Loucy (cell line): ENCODE measurements at regions not wholly inside any gene's neighbourhood (a gene's known extent, or its start where the extent isn't known, plus 50 kb on each side); places are given as distances from the start of the nearest gene placed in this dataset.

Experiments
- H2AFZ ChIP-seq: fragments of 200-600 bp; sonication (generic); 2 replicates; pipeline ENCODE4 v1.6.0; 2016; ENCODE audit warnings: antibody characterized with exemption, mild to moderate bottlenecking, low read length, moderate library complexity
- H3F3A ChIP-seq: fragments of 200-600 bp; 2 replicates; pipeline ENCODE4 v1.6.0; 2016; ENCODE audit warnings: antibody characterized with exemption, low read depth, mild to moderate bottlenecking
- H3K27me3 ChIP-seq: fragments of 200-600 bp; sonication (generic); 2 replicates; pipeline ENCODE4 v1.6.1; 2014; ENCODE audit warnings: low read length, mild to moderate bottlenecking; ENCODE audit not compliant: insufficient read depth, poor library complexity, severe bottlenecking
- H3K36me3 ChIP-seq: fragments of 200-600 bp; sonication (generic); 2 replicates; pipeline ENCODE4 v1.6.1; 2016; ENCODE audit warnings: low read length; ENCODE audit not compliant: insufficient read depth
- H3K4me1 ChIP-seq: fragments of 200-600 bp; sonication (generic); 2 replicates; pipeline ENCODE4 v1.5.1; 2014; ENCODE audit warnings: low read length, mild to moderate bottlenecking; ENCODE audit not compliant: insufficient read depth, poor library complexity, severe bottlenecking
- H3K4me2 ChIP-seq: fragments of 200-600 bp; sonication (generic); 2 replicates; pipeline ENCODE4 v1.6.0; 2014; ENCODE audit warnings: antibody characterized with exemption, low read length, low read depth, mild to moderate bottlenecking; ENCODE audit not compliant: poor library complexity, severe bottlenecking
- H3K4me3 ChIP-seq: fragments of 200-600 bp; sonication (generic); 2 replicates; pipeline ENCODE4 v1.5.1; 2014; ENCODE audit warnings: low read length, mild to moderate bottlenecking, mixed read lengths; ENCODE audit not compliant: poor library complexity, severe bottlenecking
- H3K79me2 ChIP-seq: fragments of 200-600 bp; sonication (generic); 2 replicates; pipeline ENCODE4 v1.6.1; 2014; ENCODE audit warnings: low read length; ENCODE audit not compliant: insufficient read depth
- H3K9ac ChIP-seq: fragments of 200-600 bp; sonication (generic); 2 replicates; pipeline ENCODE4 v1.6.0; 2014; ENCODE audit warnings: mild to moderate bottlenecking, low read depth, low read length, moderate library complexity; ENCODE audit not compliant: poor library complexity, severe bottlenecking
- H3K9me2 ChIP-seq: fragments of 200-600 bp; sonication (generic); replicated peaks from 2 replicates; pipeline ENCODE4 v1.6.1; 2016; ENCODE audit warnings: low read depth, low read length, mixed read lengths
- H3K9me3 ChIP-seq: fragments of 200-600 bp; sonication (generic); 2 replicates; pipeline ENCODE4 v1.6.1; 2014; ENCODE audit warnings: mild to moderate bottlenecking, antibody characterized with exemption, low read length, low read depth; ENCODE audit not compliant: insufficient read depth
- H4K20me1 ChIP-seq: fragments of 200-600 bp; sonication (generic); 2 replicates; pipeline ENCODE4 v1.6.0; 2014; ENCODE audit warnings: antibody characterized with exemption, low read length, mild to moderate bottlenecking; ENCODE audit not compliant: insufficient read depth, poor library complexity, severe bottlenecking
- EZH2phosphoT487 ChIP-seq: fragments of 200-600 bp; IDR thresholded peaks from 2 replicates; pipeline ENCODE4 v1.6.1; 2018; ENCODE audit warnings: antibody characterized with exemption, mild to moderate bottlenecking, moderate library complexity, borderline replicate concordance
- TF ChIP-seq, protein P1 (sequence below): fragments of 200-600 bp; sonication (generic); conservative IDR thresholded peaks from 2 replicates; pipeline ENCODE4 v1.5.1; 2014; ENCODE audit warnings: mild to moderate bottlenecking, antibody characterized with exemption, low read length

DNA sequence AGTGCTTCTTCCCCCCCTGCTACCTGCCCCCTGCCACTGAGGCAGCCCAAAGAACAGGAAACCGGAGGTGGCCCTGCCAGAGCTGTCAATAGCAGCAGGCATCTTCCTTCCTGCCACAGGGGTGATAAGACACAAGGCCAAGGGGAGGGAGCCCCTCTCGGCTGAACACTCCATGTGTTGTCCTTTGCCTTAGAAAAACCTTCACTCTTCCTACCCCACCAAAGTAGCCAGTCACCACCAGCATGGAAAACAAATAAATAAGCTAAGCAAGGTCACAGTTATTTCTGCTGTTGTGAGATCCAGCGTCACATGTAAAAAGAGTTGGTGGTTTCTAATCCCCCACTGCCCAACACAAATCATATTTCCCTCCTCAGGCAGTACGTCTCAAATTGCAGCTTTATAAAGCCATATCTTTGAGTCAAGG lies 104.8 kb upstream of the DPT start:
- no peaks in the 10 kb centered on the region for H4K20me1 ChIP-seq
- no peaks in the 10 kb centered on the region for H3F3A ChIP-seq
- H3K4me1 ChIP-seq = peaks cover 16% of the 10 kb centered on the region
- no peaks in the 10 kb centered on the region for H3K27me3 ChIP-seq
- TF ChIP-seq, protein P1, sequence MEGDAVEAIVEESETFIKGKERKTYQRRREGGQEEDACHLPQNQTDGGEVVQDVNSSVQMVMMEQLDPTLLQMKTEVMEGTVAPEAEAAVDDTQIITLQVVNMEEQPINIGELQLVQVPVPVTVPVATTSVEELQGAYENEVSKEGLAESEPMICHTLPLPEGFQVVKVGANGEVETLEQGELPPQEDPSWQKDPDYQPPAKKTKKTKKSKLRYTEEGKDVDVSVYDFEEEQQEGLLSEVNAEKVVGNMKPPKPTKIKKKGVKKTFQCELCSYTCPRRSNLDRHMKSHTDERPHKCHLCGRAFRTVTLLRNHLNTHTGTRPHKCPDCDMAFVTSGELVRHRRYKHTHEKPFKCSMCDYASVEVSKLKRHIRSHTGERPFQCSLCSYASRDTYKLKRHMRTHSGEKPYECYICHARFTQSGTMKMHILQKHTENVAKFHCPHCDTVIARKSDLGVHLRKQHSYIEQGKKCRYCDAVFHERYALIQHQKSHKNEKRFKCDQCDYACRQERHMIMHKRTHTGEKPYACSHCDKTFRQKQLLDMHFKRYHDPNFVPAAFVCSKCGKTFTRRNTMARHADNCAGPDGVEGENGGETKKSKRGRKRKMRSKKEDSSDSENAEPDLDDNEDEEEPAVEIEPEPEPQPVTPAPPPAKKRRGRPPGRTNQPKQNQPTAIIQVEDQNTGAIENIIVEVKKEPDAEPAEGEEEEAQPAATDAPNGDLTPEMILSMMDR = no peak
- no peak for TF ChIP-seq EZH2phosphoT487
- H3K9me2 ChIP-seq = no peaks in the 10 kb centered on the region
- no peaks in the 10 kb centered on the region for H3K79me2 ChIP-seq
- H3K36me3 ChIP-seq = no peaks in the 10 kb centered on the region
- peak overlapping the region; percentile 11 for H3K9ac ChIP-seq
- peak overlapping the region; percentile 76 for H2AFZ ChIP-seq
- no peaks in the 10 kb centered on the region; the same call in 1 of the 2 replicates for H3K9me3 ChIP-seq
- H3K4me3 ChIP-seq = peak overlapping the region; percentile 25
- H3K4me2 ChIP-seq = peak overlapping the region; percentile 62

DNA sequence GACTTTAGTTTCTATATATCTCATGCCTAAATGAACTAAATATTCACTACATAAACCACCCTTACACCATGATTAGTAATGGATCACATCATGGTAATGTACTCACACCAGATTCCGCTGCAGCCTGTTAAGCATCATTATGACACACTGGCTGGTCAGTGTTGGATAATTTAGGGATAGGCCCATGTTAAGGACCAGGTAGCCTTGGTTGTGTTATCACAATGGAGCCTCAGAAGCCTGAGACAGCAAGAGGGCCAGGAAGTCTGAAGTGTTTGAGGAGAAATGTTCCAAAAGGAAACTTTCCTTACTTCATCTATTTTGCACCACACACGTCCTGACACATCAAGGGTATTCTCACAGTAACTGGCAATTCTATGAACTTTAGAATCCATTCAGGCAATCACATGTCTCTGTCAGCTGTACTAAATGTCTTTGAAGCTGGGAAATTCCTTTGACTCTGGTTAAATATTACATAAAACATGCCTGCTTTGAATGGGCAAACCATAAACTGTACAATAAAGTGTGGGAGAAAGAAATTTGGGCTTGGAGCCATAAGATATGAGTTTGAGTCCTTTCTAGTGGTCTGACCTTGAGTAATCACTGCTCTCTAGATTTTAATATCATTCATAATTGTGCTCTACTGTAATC lies 105.3 kb upstream of the DPT start:
- no peaks in the 10 kb centered on the region for H3K79me2 ChIP-seq
- peak overlapping the region; percentile 25 for H3K4me3 ChIP-seq
- no peaks in the 10 kb centered on the region for H3F3A ChIP-seq
- H3K9ac ChIP-seq = peak overlapping the region; percentile 11
- H3K36me3 ChIP-seq = no peaks in the 10 kb centered on the region
- H3K4me1 ChIP-seq = peaks cover 16% of the 10 kb centered on the region
- TF ChIP-seq, protein P1 = no peak
- no peak for TF ChIP-seq EZH2phosphoT487
- no peaks in the 10 kb centered on the region; the same call in 1 of the 2 replicates for H3K9me3 ChIP-seq
- no peaks in the 10 kb centered on the region for H4K20me1 ChIP-seq
- no peaks in the 10 kb centered on the region for H3K9me2 ChIP-seq
- H3K27me3 ChIP-seq = no peaks in the 10 kb centered on the region
- H2AFZ ChIP-seq = peak overlapping the region; percentile 76
- peak overlapping the region; percentile 62 for H3K4me2 ChIP-seq

DNA sequence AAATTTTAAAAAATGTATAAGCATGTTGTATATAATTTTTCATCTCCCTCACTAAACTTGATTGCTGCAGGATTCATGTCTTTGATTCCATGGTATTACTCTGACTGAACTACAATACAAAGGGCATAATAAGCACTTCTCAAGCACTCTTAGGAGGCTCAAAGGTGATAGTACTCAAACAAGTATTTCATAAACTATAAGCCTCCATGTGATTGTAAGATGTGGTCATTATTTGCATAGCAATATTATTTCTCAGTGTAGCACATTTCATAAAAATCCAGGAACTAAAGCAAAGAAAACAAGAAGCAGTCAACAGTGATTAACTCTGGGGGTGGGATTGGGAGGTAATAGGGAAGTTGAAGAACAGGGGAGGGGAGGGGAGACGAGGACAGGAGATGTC lies 106.2 kb upstream of the DPT start:
- TF ChIP-seq, protein P1 = no peak
- no peak for TF ChIP-seq EZH2phosphoT487

More for the DNA sequence above, 106.2 kb upstream of the DPT start:
- Histone ChIP-seq H3K9me2 (no peaks in the 10 kb centered on the region), H3K4me1 (peaks cover 16% of the 10 kb centered on the region), H3K36me3 (no peaks in the 10 kb centered on the region), H3F3A (no peaks in the 10 kb centered on the region), H3K4me2 (no peak overlapping the region), H3K27me3 (no peaks in the 10 kb centered on the region), H2AFZ (no peak overlapping the region), H3K9me3 (no peaks in the 10 kb centered on the region; the same call in 1 of the 2 replicates), H3K9ac (no peak overlapping the region), H3K4me3 (no peak overlapping the region), H4K20me1 (no peaks in the 10 kb centered on the region), H3K79me2 (no peaks in the 10 kb centered on the region)
